PFSK-1 (cell line): ENCODE measurements at regions not wholly inside any gene's neighbourhood (a gene's known extent, or its start where the extent isn't known, plus 50 kb on each side); places are given as distances from the start of the nearest gene placed in this dataset.

Source experiments
- SIN3A ChIP-seq: IDR thresholded peaks from 2 replicates; pipeline ENCODE4 v1.6.1; 2012; ENCODE audit warnings: mild to moderate bottlenecking, low read length, moderate library complexity, borderline replicate concordance; ENCODE audit not compliant: insufficient read depth
- TF ChIP-seq, protein P1 (sequence below), 2 experiments: IDR thresholded peaks; 2 replicates each; pipeline versions ENCODE4 v1.6.1 to v1.8.0; 2011 to 2012; ENCODE audit warnings: low read depth in 2 of 2, low read length in 2 of 2, control low read depth in 1 of 2, inconsistent platforms in 1 of 2, mild to moderate bottlenecking in 1 of 2, moderate library complexity in 1 of 2; ENCODE audit not compliant: insufficient read depth in 1 of 2

DNA sequence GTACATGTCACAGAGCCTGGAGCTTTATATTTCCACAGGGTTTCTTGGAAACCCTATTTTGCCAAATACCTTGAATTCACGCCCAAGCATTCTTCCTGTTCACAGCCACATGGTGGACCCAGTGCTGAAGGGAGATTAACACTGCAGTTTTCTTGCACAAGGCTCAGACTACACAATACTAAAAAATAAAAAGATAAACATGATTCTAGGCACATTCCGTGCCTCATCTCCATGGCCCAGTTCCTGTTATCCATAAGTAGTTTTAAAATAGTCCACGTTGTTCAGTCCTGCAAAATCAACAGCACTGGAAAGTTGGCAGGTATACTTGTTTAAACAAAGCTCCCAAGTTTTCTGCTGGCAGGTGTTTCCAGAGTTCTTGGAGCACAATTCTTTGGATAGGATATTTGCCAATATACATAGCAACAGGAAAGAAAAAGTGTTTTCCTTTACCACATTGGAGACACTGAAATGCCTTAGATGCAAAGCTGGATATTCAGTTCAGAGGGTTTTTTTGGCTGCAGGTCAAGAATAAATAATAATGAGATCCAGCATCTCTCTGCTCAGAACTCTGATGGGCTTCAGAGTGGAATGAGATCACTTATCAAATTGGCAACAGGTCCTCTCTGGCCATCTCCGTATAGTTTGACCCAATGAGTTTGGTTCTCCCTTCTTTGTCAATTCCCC, 88.1 kb upstream of the TGFBR2 start:
- no peak for TF ChIP-seq SIN3A
- TF ChIP-seq, protein P1, sequence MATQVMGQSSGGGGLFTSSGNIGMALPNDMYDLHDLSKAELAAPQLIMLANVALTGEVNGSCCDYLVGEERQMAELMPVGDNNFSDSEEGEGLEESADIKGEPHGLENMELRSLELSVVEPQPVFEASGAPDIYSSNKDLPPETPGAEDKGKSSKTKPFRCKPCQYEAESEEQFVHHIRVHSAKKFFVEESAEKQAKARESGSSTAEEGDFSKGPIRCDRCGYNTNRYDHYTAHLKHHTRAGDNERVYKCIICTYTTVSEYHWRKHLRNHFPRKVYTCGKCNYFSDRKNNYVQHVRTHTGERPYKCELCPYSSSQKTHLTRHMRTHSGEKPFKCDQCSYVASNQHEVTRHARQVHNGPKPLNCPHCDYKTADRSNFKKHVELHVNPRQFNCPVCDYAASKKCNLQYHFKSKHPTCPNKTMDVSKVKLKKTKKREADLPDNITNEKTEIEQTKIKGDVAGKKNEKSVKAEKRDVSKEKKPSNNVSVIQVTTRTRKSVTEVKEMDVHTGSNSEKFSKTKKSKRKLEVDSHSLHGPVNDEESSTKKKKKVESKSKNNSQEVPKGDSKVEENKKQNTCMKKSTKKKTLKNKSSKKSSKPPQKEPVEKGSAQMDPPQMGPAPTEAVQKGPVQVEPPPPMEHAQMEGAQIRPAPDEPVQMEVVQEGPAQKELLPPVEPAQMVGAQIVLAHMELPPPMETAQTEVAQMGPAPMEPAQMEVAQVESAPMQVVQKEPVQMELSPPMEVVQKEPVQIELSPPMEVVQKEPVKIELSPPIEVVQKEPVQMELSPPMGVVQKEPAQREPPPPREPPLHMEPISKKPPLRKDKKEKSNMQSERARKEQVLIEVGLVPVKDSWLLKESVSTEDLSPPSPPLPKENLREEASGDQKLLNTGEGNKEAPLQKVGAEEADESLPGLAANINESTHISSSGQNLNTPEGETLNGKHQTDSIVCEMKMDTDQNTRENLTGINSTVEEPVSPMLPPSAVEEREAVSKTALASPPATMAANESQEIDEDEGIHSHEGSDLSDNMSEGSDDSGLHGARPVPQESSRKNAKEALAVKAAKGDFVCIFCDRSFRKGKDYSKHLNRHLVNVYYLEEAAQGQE (IDR thresholded peaks at IDR 0.05; ENCODE audit: insufficient read depth in 1 of 2, low read depth in 2 of 2, low read length in 2 of 2): no peak
